Fibroblast of villous mesenchyme (primary cell): ENCODE measurements at regions not wholly inside any gene's neighbourhood (a gene's known extent, or its start where the extent isn't known, plus 50 kb on each side); places are given as distances from the start of the nearest gene placed in this dataset.

ENCODE experiments used
- DNase-seq: peaks from one replicate; pipeline ENCODE4 v3.0.0-alpha.2; 2010; ENCODE audit warnings: low read depth
- H3K4me3 ChIP-seq: 2 replicates; pipeline ENCODE4 v1.5.1; 2011; ENCODE audit warnings: low read depth, mild to moderate bottlenecking, low read length
- TF ChIP-seq, protein P1 (sequence below): IDR thresholded peaks from 2 replicates; pipeline ENCODE4 v1.5.1; 2012; ENCODE audit warnings: low read depth, mild to moderate bottlenecking, low read length; ENCODE audit not compliant: insufficient read depth

DNA sequence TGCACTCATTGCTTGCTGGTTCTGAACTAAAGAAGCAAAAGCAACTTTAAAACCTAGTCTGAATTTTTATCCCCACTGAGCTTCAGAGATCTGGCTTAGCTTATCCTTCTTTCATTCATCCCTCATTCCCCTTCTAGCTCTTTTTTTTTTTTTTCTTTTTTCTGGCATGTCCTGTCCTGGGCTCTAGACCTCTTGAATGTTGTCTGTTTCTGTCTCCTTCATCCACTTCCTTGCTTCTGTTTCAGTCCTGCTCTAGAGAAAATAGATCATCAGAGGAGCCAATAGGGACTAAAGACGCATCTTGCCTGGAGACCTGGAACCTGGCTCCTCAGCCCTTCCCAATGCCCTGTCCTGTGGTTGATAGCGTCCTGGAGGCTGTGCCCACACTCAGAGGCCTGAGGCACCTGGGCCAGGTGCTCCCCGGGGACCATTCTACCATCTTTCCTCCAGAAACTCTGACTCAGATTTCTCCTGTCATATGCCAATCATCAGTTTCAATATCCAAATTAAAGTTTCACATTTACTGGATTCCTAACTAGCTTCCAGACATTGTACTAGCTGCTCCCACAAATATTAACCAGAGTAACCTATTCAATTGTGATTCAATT, 115.7 kb upstream of the GATB start:
- TF ChIP-seq, protein P1, sequence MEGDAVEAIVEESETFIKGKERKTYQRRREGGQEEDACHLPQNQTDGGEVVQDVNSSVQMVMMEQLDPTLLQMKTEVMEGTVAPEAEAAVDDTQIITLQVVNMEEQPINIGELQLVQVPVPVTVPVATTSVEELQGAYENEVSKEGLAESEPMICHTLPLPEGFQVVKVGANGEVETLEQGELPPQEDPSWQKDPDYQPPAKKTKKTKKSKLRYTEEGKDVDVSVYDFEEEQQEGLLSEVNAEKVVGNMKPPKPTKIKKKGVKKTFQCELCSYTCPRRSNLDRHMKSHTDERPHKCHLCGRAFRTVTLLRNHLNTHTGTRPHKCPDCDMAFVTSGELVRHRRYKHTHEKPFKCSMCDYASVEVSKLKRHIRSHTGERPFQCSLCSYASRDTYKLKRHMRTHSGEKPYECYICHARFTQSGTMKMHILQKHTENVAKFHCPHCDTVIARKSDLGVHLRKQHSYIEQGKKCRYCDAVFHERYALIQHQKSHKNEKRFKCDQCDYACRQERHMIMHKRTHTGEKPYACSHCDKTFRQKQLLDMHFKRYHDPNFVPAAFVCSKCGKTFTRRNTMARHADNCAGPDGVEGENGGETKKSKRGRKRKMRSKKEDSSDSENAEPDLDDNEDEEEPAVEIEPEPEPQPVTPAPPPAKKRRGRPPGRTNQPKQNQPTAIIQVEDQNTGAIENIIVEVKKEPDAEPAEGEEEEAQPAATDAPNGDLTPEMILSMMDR = no peak
- H3K4me3 ChIP-seq = no peak overlapping the region
- DNase-seq = no peak

DNA sequence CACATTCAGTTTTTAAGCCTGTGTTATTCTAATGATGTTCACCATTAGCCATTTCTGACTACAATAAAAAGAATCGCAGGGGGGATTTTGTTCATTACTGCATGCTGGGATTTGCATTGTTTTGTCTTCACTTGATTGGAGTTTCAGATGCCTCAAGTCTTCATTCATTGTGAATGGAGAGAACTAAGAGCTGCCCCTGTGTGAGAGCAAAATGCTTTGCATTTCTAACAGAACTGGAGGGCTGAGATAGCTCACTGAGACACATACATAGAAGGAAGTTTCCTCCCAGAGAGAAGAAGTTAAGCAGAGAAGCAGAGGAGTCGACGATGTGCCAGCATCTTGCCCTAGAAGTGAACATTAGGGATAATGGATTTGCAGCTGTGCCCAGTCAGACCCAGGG, 113.5 kb upstream of the GATB start:
- no peak for DNase-seq
- TF ChIP-seq, protein P1 = no peak
- no peak overlapping the region for H3K4me3 ChIP-seq

DNA sequence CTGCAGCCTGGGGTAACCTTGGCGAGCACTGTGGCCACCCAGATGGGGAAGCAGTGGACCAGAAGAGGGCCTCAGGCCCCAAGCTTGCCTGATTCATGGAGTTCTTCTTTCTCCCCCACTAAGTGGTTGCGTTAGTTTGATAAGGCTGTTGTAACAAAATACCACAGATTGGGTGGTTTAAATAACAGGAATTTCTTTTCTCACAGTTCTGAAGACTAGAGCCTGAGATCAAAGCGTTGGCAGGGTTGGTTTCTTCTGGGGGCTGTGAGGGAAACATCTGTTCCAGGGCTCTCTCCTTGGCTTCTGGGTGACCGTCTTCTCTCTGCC, 105.7 kb upstream of the GATB start:
- H3K4me3 ChIP-seq = no peak overlapping the region
- no peak for DNase-seq
- TF ChIP-seq, protein P1 = no peak

DNA sequence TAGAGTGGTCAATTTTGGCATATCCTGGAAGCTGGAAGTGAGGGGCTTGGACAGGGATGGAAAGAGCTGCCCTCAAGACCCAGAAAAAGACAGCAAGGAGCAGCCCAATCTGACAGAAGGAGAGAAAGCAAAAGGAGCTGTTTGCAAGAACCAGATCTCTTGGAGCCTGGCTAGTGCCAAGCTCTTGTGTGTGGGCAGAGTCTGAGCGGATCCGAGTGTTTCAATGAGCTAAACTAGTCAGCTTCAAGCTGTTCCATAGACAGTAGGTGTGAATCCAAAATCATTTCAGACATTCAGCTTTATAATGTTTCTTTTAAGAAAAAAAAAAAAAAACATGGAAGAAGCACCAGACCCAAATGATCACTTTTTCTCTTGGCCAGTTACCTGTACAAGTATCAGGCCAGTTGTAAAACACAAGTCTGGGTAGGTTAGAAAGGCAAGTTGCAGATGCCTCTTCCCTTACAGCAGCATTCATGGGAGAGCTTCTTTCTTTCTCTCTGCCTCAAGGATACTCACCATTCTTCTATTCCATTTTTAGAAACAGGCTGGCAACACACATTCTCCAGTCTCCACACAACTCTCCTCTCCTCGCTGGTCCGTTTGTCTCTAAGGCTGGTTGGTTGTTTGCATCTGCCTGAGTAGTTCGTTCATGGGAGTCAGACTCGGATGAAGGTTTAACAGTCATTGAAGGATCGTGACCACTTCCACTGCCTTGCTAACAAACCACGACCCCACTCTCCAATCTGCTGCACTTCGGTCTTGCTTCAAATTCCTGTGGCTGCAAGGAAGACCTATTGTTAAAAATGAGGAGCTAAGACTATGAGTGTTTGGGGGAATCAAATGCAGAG, 105.2 kb upstream of the GATB start:
- DNase-seq = no peak
- TF ChIP-seq, protein P1 = no peak
- no peak overlapping the region for H3K4me3 ChIP-seq

DNA sequence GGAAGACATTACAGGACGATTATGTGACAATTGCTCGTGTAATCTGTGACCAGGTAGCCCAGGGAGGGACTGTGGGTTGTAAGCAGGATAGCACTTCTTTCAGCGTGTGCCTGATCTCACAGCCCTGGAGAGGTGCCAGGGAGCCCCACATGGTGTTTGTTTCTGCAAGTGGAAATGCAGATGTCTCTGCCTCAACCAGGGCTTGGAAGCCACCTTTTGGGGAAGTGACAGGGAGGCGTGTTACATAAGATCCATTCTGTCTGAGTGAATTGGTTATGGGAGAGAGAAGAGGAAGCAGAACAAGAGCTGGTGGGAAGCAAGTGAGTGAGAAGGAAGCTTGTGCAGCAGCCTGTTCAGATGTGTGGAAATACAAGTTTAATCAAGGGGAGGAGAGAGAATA, 104.5 kb upstream of the GATB start:
- DNase-seq = no peak
- H3K4me3 ChIP-seq = no peak overlapping the region
- TF ChIP-seq, protein P1 = no peak

DNA sequence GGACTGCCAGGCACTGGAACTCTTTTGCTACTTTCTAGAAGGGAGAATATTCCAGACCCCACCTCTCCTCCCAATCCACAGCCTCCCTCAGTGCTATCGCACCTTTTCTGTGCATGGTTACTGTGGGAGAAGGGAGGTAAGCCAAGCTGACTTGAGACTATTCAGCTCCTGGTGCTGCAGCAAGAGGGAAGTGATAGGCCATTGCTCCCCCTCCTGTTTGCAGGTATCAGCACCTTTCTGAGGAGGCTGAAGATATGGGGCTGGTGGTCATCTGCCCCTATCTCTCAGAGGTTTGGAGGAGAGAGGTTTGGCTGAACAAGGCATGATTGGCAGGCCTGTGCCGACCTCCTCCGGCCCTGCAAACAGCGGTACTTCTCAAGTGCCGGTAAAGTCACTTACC, 103.3 kb upstream of the GATB start:
- no peak overlapping the region for H3K4me3 ChIP-seq
- DNase-seq = no peak
- TF ChIP-seq, protein P1 = no peak
